Tibial artery (tissue), 4 donors: ENCODE measurements at regions not wholly inside any gene's neighbourhood (a gene's known extent, or its start where the extent isn't known, plus 50 kb on each side); places are given as distances from the start of the nearest gene placed in this dataset.

Experiments
- DNase-seq, 2 donors: peaks; one replicate each; pipeline ENCODE4 v3.0.0-alpha.2; 2019
- H3K27ac ChIP-seq, 2 donors: fragments of 200-600 bp; sonication (generic) in 1 of 2; 1 replicate in 1 of 2; 2 replicates in 1 of 2; pipeline ENCODE4 v1.5.1; 2018 to 2019; ENCODE audit warnings: mild to moderate bottlenecking in 1 of 2
- H3K27me3 ChIP-seq, 2 donors: fragments of 200-600 bp; sonication (generic) in 1 of 2; one replicate each; pipeline versions ENCODE4 v1.5.1 to v1.6.0; 2016 to 2019
- H3K36me3 ChIP-seq, 3 donors: fragments of 200-600 bp; sonication (generic) in 2 of 3; one replicate each; pipeline ENCODE4 v1.5.1; 2016 to 2019; ENCODE audit warnings: mild to moderate bottlenecking in 2 of 3
- H3K4me1 ChIP-seq, 4 donors: fragments of 200-600 bp; sonication (generic) in 2 of 4; 1 replicate in 3 of 4; 2 replicates in 1 of 4; pipeline ENCODE4 v1.5.1; 2016 to 2019
- H3K4me3 ChIP-seq, 2 donors: fragments of 200-600 bp; sonication (generic) in 1 of 2; 1 replicate in 1 of 2; 2 replicates in 1 of 2; pipeline ENCODE4 v1.5.1; 2018 to 2019; ENCODE audit warnings: mild to moderate bottlenecking in 2 of 2
- H3K9me3 ChIP-seq, 3 donors: fragments of 200-600 bp; sonication (generic) in 1 of 3; one replicate each; pipeline ENCODE4 v1.5.1; 2016 to 2019
- intact Hi-C: fragments of 100-400 bp; cut with DNase I; formaldehyde crosslinking; loops from one replicate; pipeline ENCODE4 v1.15.0; 2023; ENCODE audit warnings: low total_unique reads
- TF ChIP-seq, protein P1 (sequence below), 2 experiments: fragments of 200-600 bp in 1 of 2; fragments of 450-650 bp in 1 of 2; IDR thresholded peaks; one replicate each; pipeline ENCODE4 v1.5.1; 2017 to 2019; ENCODE audit warnings: antibody characterized with exemption in 2 of 2, mild to moderate bottlenecking in 1 of 2, moderate library complexity in 1 of 2

GRCh38 chr1:182003953-182004586 lies 57.4 kb downstream of the ZNF648 start:
- no peak overlapping the region for H3K27ac ChIP-seq
- no peaks in the 10 kb centered on the region for H3K27me3 ChIP-seq
- intact Hi-C loops, result no loop called here
- no peaks in the 10 kb centered on the region for H3K36me3 ChIP-seq
- no peaks in the 10 kb centered on the region for H3K9me3 ChIP-seq
- TF ChIP-seq, protein P1, sequence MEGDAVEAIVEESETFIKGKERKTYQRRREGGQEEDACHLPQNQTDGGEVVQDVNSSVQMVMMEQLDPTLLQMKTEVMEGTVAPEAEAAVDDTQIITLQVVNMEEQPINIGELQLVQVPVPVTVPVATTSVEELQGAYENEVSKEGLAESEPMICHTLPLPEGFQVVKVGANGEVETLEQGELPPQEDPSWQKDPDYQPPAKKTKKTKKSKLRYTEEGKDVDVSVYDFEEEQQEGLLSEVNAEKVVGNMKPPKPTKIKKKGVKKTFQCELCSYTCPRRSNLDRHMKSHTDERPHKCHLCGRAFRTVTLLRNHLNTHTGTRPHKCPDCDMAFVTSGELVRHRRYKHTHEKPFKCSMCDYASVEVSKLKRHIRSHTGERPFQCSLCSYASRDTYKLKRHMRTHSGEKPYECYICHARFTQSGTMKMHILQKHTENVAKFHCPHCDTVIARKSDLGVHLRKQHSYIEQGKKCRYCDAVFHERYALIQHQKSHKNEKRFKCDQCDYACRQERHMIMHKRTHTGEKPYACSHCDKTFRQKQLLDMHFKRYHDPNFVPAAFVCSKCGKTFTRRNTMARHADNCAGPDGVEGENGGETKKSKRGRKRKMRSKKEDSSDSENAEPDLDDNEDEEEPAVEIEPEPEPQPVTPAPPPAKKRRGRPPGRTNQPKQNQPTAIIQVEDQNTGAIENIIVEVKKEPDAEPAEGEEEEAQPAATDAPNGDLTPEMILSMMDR (IDR thresholded peaks at IDR 0.05), result no peak
- no peak for DNase-seq
- H3K4me1 ChIP-seq, result peaks cover 0 to 11% (median 5%) of the 10 kb centered on the region in 4 donors
- no peak overlapping the region for H3K4me3 ChIP-seq

- Histone ChIP-seq H3K4me3 (no peak overlapping the region), H3K27ac (no peak overlapping the region), H3K27me3 (no peaks in the 10 kb centered on the region), H3K9me3 (no peaks in the 10 kb centered on the region), H3K4me1 (peaks cover 0 to 11% (median 5%) of the 10 kb centered on the region in 4 donors), H3K36me3 (no peaks in the 10 kb centered on the region)
- intact Hi-C loops, result no loop called here
- TF ChIP-seq, protein P1 (IDR thresholded peaks at IDR 0.05), result no peak
- no peak for DNase-seq
Observed at GRCh38 chr1:182003025-182003725, 58.3 kb downstream of the ZNF648 start.

GRCh38 chr1:182002570-182002969 lies 58.9 kb downstream of the ZNF648 start:
- no peaks in the 10 kb centered on the region for H3K36me3 ChIP-seq
- no peak overlapping the region for H3K4me3 ChIP-seq
- no peak overlapping the region for H3K27ac ChIP-seq
- DNase-seq, result no peak
- no peaks in the 10 kb centered on the region for H3K27me3 ChIP-seq
- peaks cover 0 to 11% (median 5%) of the 10 kb centered on the region in 4 donors for H3K4me1 ChIP-seq
- TF ChIP-seq, protein P1 (IDR thresholded peaks at IDR 0.05), result no peak
- intact Hi-C loops, result no loop called here
- H3K9me3 ChIP-seq, result no peaks in the 10 kb centered on the region

DNA sequence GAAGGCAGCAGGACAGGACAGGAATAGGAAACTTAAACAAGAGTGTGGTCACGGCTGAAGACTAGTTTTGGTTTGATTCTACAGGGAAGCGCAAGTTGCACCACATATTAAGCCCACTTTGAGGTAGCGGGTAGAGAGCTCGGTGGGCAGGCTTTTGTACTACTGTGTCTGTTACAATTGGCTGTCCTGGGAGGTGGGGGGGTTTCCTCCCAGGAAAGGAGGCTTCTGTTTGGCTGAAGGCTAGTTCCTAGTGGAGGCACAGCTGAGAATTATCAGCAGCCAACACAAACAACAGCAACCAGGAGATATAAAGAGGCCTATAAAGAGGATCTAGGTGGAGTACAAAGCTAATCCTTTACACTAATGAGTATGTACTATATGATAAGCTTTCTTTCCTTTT lies 62.7 kb downstream of the ZNF648 start:
- Histone ChIP-seq H3K27ac (no peak overlapping the region), H3K4me3 (no peak overlapping the region), H3K27me3 (no peaks in the 10 kb centered on the region), H3K36me3 (no peaks in the 10 kb centered on the region), H3K9me3 (no peaks in the 10 kb centered on the region), H3K4me1 (peaks cover 0 to 11% (median 5%) of the 10 kb centered on the region in 4 donors)
- TF ChIP-seq, protein P1 (IDR thresholded peaks at IDR 0.05), result no peak
- intact Hi-C loops, result no loop called here
- no peak for DNase-seq

DNA sequence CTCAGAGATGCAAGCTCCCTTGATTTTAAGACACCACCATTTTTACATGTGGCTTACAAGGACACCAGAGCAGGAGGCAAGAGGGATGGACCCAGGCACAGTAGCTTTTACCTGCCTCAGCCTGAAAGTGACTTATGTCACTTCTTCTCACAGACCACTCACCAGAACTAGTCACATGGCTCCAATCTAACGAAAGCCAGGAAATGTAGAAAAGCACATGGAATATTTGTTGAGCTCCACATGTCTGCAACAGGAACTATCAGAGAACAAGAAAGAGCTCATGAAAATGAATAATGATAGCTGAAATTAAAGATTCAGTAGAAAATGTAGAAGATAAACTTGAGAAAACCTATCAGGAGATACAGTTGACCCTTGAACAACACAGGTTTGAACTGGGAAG lies 69.4 kb downstream of the ZNF648 start:
- no peaks in the 10 kb centered on the region for H3K27me3 ChIP-seq
- no peaks in the 10 kb centered on the region for H3K4me1 ChIP-seq
- no peak overlapping the region for H3K4me3 ChIP-seq
- TF ChIP-seq, protein P1 (IDR thresholded peaks at IDR 0.05), result no peak
- no peaks in the 10 kb centered on the region for H3K9me3 ChIP-seq
- DNase-seq, result no peak
- no peaks in the 10 kb centered on the region for H3K36me3 ChIP-seq
- intact Hi-C loops, result no loop called here
- H3K27ac ChIP-seq, result no peak overlapping the region
